HG02759 (cell line): ENCODE measurements at regions not wholly inside any gene's neighbourhood (a gene's known extent, or its start where the extent isn't known, plus 50 kb on each side); places are given as distances from the start of the nearest gene placed in this dataset.
A peak's percentile ranks its signal among the peaks of the same experiment; 100 is the strongest.

Experiments
- ATAC-seq: cut with Tn5 transposase; IDR thresholded peaks from one replicate; pipeline ENCODE4 v1.9.1; 2021; ENCODE audit warnings: mild to moderate bottlenecking, moderate library complexity; ENCODE audit not compliant: unreplicated experiment

DNA sequence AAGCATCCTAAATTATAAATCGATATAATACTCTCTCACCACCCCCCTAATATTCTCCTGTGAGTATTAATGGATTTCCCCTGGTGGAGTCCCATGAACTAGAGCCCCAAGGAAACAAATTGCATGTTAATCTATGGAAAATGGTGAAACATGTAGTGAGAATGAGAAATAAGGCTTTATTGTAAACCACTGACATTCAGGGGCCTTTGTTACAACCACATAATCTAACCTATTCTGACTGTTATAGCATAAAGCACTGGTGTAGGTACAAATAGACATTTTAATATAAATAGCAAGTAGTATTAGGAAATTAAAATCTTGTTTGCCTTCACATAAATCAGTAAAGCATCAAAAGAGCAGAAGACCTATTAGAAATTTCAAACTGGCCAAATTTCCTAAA is 65.3 kb upstream of the TLK1 start:
- no peak for ATAC-seq

DNA sequence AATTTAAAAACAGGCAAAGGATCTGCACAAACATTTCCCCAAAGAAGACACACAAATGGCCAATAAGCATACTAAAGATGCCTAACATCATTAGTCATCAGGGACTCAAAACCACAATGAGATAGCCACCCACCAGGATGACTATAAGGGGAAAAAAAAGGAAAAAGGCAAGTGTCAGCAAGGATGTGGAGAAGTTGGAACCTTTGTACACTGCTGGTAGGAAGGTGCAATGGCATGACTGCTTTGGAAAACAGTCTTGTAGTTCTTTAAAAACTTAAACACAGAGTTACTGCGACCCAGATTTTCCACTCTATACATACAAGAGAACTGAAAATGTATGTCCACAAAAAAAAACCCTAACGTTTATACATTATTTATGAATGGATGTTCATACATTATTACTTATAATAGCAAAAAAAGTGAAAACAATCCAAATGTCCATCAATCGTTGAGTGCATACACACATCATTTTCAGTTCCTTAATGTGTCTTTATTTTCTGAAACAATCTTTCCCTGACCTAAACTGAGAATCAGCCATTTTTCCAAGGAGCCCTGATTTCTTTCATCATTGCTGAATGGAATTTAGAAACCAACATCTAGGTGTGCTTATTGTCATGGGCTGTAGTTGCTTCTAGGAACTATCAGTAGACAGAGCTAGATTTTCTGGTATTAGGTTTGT is 64.7 kb upstream of the TLK1 start:
- no peak for ATAC-seq

DNA sequence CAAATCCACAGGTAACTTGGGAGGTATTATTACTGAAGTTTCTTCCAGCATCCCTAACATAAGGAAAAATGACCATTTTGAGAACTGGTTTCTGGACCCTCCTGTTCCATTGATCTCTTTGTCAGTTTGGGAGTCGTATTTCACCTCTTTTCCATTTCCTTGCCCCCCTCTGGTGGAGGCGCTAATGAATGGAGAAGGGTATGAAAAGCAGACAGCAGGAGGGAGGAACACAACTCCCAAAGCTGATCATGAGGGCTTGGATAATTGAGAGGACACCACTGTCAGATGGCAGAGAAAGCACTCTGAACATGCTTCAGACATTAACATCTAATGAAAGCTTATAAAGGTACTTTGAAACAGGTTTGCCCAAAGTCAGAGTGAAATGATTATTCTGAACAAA is 56.6 kb upstream of the TLK1 start:
- ATAC-seq: no peak

DNA sequence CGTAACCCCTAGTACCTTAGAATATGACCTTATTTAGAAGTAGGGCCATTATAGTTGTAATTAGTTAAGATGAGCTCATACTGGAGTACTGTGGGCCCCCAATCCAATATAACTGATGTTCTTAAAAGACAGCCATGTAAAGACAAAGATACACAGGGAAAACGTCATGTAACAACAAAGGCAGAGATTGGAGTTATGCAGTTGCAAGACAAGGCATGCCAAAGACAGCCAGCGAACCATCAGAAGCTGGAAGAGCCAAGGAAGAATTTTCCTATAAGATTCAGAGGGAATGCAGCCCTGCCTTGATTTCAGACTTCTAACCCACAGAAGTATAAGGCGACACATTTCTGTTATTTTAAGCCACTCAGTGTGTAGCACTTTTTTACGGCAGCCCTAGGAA is 55.9 kb upstream of the TLK1 start:
- ATAC-seq: no peak

DNA sequence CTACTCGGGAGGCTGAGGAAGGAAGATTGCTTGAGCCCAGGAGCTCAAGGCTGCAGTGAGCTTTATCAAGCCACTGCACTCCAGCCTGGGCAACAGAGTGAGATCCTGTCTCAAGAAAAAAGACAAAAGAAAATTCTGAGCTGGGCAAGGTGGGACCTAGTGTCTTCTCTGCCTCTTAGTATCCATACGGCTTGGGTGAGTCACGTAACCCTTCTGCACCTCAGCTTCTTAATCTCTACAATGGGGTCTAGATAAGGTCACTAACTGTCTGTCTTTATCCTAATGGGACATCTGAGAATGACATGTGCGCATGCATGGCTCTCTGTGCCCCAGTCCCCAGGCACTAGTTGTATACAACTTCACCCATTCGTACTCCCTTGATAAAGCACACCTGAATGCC is 53.4 kb upstream of the TLK1 start:
- no peak for ATAC-seq

DNA sequence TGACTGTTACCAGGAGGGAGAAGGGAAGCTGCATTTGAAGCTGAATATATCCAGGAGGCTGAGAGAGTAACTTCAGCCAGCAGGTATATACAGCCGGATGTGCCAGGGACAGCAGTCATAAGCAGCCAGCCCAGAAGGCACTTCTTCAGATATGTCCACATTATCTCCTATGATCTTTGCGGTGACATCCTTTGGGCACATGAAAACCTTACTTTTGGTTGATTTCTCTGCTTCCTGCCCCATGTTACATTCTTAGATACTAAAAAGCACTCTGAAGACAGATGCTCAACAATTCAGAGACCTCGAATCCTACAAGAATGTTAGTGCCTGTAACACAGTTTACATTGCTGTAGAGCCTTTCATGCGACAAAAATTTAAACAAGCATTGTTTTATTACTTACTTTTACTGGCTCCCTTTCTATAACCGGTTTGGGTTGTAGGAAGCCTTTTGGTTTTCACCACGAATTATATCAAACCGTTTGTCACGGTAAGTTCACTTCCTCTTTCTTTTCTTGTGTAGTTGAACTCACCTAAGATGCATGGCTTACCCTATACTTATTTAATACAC is 50.3 kb upstream of the TLK1 start:
- peak; percentile 79 for ATAC-seq
